ENCODE measurements at regions not wholly inside any gene's neighbourhood (a gene's known extent, or its start where the extent isn't known, plus 50 kb on each side); places are given as distances from the start of the nearest gene placed in this dataset.

- TF ChIP-seq CHD7 (IDR thresholded peaks at IDR 0.05; ENCODE audit: insufficient replicate concordance, low read length): no peak
These were observed 105.0 kb upstream of the FSIP2 start (continued) for GRCh38 chr2:185633621-185634020.

Data from H1 (cell line).